ENCODE measurements at regions not wholly inside any gene's neighbourhood (a gene's known extent, or its start where the extent isn't known, plus 50 kb on each side); places are given as distances from the start of the nearest gene placed in this dataset.

DNA sequence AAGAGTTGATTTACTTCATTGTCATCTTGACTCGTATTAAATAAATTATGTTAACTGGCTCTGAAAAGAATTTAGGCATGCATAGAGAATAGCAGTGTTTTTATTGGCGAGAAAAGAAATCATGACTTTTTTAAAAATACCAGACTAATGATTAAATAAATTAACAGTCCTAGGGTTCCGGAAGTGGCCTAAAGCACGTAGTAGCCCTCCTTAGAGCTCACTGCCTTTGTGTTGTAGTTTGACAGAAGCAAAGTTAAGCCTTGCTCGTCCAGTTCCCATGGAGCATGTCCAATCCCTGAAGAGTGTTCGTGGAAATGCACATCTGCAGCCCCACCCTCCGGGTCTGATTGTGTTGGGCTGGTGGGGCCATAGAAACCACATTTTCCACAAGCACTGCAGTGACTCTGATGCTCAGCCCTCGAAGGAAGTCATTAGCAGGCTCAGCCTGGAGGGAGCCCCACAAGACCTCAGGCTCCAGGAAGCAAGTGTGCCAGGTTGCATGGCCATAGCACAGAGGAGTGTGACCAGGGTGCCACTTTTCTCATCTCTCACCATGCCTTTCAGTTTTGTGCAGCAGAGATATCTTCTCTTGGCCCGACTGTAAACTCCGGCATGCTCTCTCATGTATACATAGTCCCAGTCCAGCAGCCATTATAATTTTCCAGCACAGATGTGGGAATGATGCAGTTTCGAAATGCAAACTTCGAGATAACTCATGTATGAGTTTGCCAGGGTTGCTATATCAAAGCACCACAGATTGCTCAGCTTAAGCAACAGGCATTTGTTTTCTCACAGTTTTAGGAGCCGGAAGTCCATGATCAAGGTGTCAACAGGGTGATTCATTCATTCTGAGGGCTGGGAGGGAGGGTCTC, 188.6 kb upstream of the SH3BP4 start:
- H3K4me3 ChIP-seq (ENCODE audit: low read depth, low read length), result no peak overlapping the region
- no peaks in the 10 kb centered on the region for H3K36me3 ChIP-seq (ENCODE audit: control insufficient read depth, insufficient read depth, low read length)
- H3K27me3 ChIP-seq (ENCODE audit: control insufficient read depth, insufficient read depth, low read length), result no peaks in the 10 kb centered on the region
- peak; percentile 12 for DNase-seq (ENCODE audit: low read depth)
- no peak for TF ChIP-seq CTCF (IDR thresholded peaks at IDR 0.05; ENCODE audit: insufficient read depth, low read length, poor library complexity, severe bottlenecking)

- DNase-seq (ENCODE audit: low read depth), result peak; percentile 25
- TF ChIP-seq CTCF (IDR thresholded peaks at IDR 0.05; ENCODE audit: insufficient read depth, low read length, poor library complexity, severe bottlenecking), result no peak
- no peaks in the 10 kb centered on the region for H3K27me3 ChIP-seq (ENCODE audit: control insufficient read depth, insufficient read depth, low read length)
- H3K4me3 ChIP-seq (ENCODE audit: low read depth, low read length), result no peak overlapping the region
- no peaks in the 10 kb centered on the region for H3K36me3 ChIP-seq (ENCODE audit: control insufficient read depth, insufficient read depth, low read length)
Measured at GRCh38 chr2:234761910-234762309, 189.9 kb upstream of the SH3BP4 start.

DNA sequence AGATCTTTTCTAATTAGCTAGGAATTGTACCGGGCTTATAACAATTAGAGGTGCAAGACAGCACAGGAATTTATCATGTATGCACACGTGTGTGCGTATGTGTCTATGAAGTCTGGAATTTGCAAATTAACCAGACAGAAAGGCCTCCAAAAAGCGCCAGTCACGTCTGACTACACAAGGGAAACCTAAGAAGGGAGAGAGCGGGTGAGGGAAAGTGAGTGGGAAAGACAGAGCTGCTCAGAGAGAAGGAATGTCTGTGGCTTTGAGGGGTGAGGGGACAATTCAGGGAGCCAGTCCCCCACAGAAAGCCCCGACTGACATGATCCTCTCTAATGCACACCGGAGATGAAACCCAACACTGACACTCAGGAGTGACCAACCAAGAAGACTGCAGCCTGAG, 197.7 kb upstream of the SH3BP4 start:
- no peak for TF ChIP-seq CTCF (IDR thresholded peaks at IDR 0.05; ENCODE audit: insufficient read depth, low read length, poor library complexity, severe bottlenecking)
- peak; percentile 76 for DNase-seq (ENCODE audit: low read depth)
- H3K36me3 ChIP-seq (ENCODE audit: control insufficient read depth, insufficient read depth, low read length), result no peaks in the 10 kb centered on the region
- H3K4me3 ChIP-seq (ENCODE audit: low read depth, low read length), result no peak overlapping the region
- no peaks in the 10 kb centered on the region for H3K27me3 ChIP-seq (ENCODE audit: control insufficient read depth, insufficient read depth, low read length)

GRCh38 chr2:234753701-234754100, 198.1 kb upstream of the SH3BP4 start:
- Histone ChIP-seq H3K27me3 (ENCODE audit: control insufficient read depth, insufficient read depth, low read length) (no peaks in the 10 kb centered on the region), H3K36me3 (ENCODE audit: control insufficient read depth, insufficient read depth, low read length) (no peaks in the 10 kb centered on the region), H3K4me3 (ENCODE audit: low read depth, low read length) (no peak overlapping the region)
- no peak for TF ChIP-seq CTCF (IDR thresholded peaks at IDR 0.05; ENCODE audit: insufficient read depth, low read length, poor library complexity, severe bottlenecking)
- DNase-seq (ENCODE audit: low read depth), result no peak

DNA sequence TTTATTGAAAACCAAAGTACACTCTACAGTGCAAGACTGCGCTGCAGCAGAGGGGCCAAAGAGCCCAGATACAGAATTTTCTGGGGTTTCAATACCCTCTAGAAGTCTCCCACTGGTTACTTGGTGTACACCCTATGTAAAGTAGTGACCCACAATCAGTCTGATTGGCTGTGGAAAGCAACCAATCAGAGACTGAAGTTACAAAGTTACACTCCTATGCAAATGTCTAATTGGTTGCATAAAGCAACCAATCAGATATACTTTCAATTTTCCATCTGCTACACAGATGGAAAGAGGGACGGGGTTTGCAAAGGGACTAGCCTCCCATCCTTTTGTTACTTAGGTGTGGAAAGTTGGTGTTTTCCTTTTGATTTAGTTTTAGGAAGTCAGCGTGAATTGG, 198.9 kb upstream of the SH3BP4 start:
- DNase-seq (ENCODE audit: low read depth), result no peak
- Histone ChIP-seq H3K36me3 (ENCODE audit: control insufficient read depth, insufficient read depth, low read length) (no peaks in the 10 kb centered on the region), H3K27me3 (ENCODE audit: control insufficient read depth, insufficient read depth, low read length) (no peaks in the 10 kb centered on the region), H3K4me3 (ENCODE audit: low read depth, low read length) (no peak overlapping the region)
- no peak for TF ChIP-seq CTCF (IDR thresholded peaks at IDR 0.05; ENCODE audit: insufficient read depth, low read length, poor library complexity, severe bottlenecking)
